ENCODE measurements at regions not wholly inside any gene's neighbourhood (a gene's known extent, or its start where the extent isn't known, plus 50 kb on each side); places are given as distances from the start of the nearest gene placed in this dataset.
"Not testable (repeated sequence)": the region's sequence is repeated elsewhere in the genome, so short reads cannot be mapped to it uniquely, and the experiment has no call there.

- DNase-seq (ENCODE audit: low spot score): no peak
These were observed 68.7 kb downstream of the VSIG4 start for GRCh38 chrX:65971151-65971550.

GRCh38 chrX:65967159-65967558 lies 72.7 kb downstream of the VSIG4 start:
- DNase-seq (ENCODE audit: low spot score): not testable (repeated sequence)

- DNase-seq (ENCODE audit: low spot score): no peak
These were observed 78.2 kb downstream of the VSIG4 start for GRCh38 chrX:65961714-65962113.

GRCh38 chrX:65948103-65948502 lies 91.8 kb downstream of the VSIG4 start:
- no peak for DNase-seq (ENCODE audit: low spot score)

- no peak for DNase-seq (ENCODE audit: low spot score)
These were observed 98.1 kb downstream of the VSIG4 start for GRCh38 chrX:65941775-65942174.

- DNase-seq (ENCODE audit: low spot score): no peak
These were observed 106.7 kb downstream of the VSIG4 start for GRCh38 chrX:65933085-65933589.

GRCh38 chrX:65932173-65933084 lies 107.5 kb downstream of the VSIG4 start:
- DNase-seq (ENCODE audit: low spot score): peak; percentile 2

GRCh38 chrX:65928522-65928921 lies 111.4 kb downstream of the VSIG4 start:
- DNase-seq (ENCODE audit: low spot score): no peak

GRCh38 chrX:65927386-65927785 lies 112.5 kb downstream of the VSIG4 start:
- not testable (repeated sequence) for DNase-seq (ENCODE audit: low spot score)

- no peak for DNase-seq (ENCODE audit: low spot score)
These were observed 113.5 kb downstream of the VSIG4 start for GRCh38 chrX:65926095-65927019.

GRCh38 chrX:65925592-65925991 lies 114.3 kb downstream of the VSIG4 start:
- no peak for DNase-seq (ENCODE audit: low spot score)

GRCh38 chrX:65925005-65925404 lies 114.9 kb downstream of the VSIG4 start:
- no peak for DNase-seq (ENCODE audit: low spot score)

GRCh38 chrX:65921363-65921762 lies 118.5 kb downstream of the VSIG4 start:
- DNase-seq (ENCODE audit: low spot score): no peak

GRCh38 chrX:65920620-65921019 lies 119.3 kb downstream of the VSIG4 start:
- DNase-seq (ENCODE audit: low spot score): no peak

GRCh38 chrX:65910899-65911298 lies 129.0 kb downstream of the VSIG4 start:
- no peak for DNase-seq (ENCODE audit: low spot score)

GRCh38 chrX:65903750-65904149 lies 136.1 kb downstream of the VSIG4 start:
- no peak for DNase-seq (ENCODE audit: low spot score)

- no peak for DNase-seq (ENCODE audit: low spot score)
These were observed 137.9 kb downstream of the VSIG4 start for GRCh38 chrX:65902011-65902410.

GRCh38 chrX:65900850-65901844 lies 138.7 kb downstream of the VSIG4 start:
- DNase-seq (ENCODE audit: low spot score): no peak

GRCh38 chrX:65894133-65894532 lies 145.7 kb downstream of the VSIG4 start:
- DNase-seq (ENCODE audit: low spot score): no peak

GRCh38 chrX:65891817-65892216 lies 148.1 kb downstream of the VSIG4 start:
- not testable (repeated sequence) for DNase-seq (ENCODE audit: low spot score)

GRCh38 chrX:65888150-65888549 lies 151.7 kb downstream of the VSIG4 start:
- DNase-seq (ENCODE audit: low spot score): not testable (repeated sequence)
